ENCODE measurements at regions not wholly inside any gene's neighbourhood (a gene's known extent, or its start where the extent isn't known, plus 50 kb on each side); places are given as distances from the start of the nearest gene placed in this dataset.

- no peak for DNase-seq
These were observed 779.8 kb upstream of the NR2F2 start for GRCh38 chr15:95550702-95551101.

GRCh38 chr15:95556225-95556624, 774.3 kb upstream of the NR2F2 start:
- DNase-seq, result no peak

GRCh38 chr15:95556866-95557225, 773.7 kb upstream of the NR2F2 start:
- no peak for DNase-seq

DNA sequence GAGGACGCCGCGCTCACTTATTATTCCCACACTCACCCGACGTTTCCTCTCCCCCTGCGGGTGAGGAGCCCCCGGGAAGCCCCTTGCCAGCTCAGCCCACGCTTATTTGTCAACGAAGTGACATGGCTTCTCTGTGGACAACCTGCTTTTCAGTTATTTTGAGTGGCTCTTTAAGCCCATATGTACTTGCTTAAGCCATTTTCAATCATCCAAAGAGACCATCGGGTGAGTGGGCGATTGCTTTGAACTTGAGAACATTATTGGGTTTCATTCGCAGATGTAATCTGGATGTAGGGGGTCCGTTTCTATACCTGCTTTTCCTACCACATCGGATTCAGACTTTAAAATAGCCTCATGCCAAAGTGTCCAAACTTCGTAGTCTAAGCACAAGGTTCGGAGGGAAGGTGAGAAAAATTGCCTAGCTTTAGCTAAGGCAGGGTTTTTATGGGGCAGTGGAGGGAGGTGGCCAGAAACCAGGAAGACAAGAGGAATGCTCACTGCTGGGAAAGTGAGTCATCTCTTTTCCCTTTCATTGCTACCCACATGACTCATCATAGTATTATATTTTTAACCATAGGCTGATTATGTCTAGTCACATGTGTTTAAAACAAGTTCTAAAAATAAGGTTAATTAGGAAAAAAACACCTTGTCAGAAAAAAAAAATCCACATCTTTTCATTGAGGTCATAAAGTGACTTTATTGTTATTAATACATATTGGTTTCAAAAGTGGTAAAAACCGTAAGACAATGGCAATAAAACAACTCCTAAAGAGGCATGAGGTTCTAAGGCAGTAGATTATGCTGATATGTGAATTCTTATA, 773.1 kb upstream of the NR2F2 start:
- peak in 1 of 51 donors; percentile 1 for DNase-seq

DNA sequence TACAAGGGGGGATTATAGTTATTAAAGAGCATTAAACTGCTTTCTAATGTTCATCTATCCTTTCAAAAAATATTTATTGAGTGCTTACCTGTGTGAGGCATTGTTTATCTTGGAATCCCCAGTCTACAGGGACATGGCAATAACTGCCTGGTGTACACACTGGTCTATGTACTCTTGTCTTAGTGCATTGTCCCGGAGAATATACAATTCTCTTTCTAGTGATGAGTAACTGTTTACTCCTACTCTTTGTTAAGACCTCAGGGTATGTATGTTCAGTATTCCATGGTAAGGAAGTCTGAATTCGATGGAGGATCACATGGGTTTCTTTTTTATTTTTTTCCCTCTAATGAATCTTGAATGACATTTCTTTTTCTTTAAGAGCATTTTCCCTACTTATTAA, 772.4 kb upstream of the NR2F2 start:
- no peak for DNase-seq

- no peak for DNase-seq
These were observed 771.6 kb upstream of the NR2F2 start for GRCh38 chr15:95558916-95559315.

- DNase-seq, result no peak
These were observed 770.6 kb upstream of the NR2F2 start for GRCh38 chr15:95559875-95560394.

- no peak for DNase-seq
These were observed 769.0 kb upstream of the NR2F2 start for GRCh38 chr15:95561463-95561862.

DNA sequence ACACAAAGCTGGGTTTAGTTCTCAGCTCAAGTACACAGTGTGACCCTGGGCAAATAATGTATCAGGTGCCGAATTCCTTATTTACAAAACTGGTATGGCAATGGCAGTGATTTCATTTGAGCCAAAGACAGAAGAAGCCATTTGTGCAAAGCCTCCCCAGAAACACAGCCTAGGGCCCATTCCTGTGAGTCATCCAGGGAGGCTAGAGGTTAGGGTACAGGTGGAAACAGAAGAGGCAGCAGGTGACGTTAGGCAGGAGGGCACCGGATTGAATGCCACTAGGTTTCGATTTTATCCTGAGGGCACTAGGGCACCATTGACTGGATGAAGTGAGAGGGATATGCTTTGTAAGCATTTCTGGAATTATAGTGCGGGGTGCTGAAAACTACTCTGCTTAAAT, 766.9 kb upstream of the NR2F2 start:
- no peak for DNase-seq

- no peak for DNase-seq
These were observed 765.4 kb upstream of the NR2F2 start for GRCh38 chr15:95565016-95565600.

GRCh38 chr15:95565690-95566089, 764.8 kb upstream of the NR2F2 start:
- no peak for DNase-seq

DNA sequence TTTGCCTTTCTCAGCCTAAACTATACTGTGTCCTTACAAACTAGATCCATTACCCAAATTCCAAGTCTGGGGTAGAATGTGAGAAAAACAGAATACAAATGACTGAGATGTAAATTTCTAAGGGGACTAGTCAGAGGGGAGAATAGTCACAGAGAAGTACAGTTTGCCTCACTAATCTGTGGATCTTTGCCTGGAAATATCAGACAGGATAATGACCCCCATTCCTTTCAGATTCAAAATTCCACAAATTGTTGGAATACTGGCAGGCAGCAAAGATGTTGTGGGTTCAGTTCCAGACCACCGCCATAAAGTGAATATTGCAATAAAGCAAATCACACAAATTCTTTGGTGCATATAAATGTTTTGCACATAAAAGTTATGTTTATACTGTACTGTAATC, 762.8 kb upstream of the NR2F2 start:
- no peak for DNase-seq

DNA sequence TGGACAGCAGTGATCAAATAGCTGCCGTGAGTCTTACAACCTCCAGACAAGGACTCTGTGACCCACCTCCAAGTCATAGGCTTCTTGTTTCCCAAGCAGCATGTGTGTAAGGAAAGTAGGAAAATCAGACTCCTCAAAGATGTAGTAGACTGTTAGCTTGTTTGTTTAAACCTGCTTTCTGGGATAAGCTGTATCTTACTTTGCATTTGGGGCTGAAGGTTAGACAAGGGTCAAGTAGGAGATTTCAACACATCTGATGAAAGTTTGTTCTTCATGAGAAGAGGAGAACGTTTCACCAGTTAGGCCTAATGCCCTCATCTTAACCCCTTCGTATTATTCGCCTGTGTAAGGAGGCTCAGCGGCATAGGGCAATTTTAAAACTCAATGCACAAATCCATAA, 756.4 kb upstream of the NR2F2 start:
- DNase-seq, result no peak

GRCh38 chr15:95577927-95578326, 752.6 kb upstream of the NR2F2 start:
- no peak for DNase-seq

GRCh38 chr15:95580121-95580520, 750.4 kb upstream of the NR2F2 start:
- no peak for DNase-seq

DNA sequence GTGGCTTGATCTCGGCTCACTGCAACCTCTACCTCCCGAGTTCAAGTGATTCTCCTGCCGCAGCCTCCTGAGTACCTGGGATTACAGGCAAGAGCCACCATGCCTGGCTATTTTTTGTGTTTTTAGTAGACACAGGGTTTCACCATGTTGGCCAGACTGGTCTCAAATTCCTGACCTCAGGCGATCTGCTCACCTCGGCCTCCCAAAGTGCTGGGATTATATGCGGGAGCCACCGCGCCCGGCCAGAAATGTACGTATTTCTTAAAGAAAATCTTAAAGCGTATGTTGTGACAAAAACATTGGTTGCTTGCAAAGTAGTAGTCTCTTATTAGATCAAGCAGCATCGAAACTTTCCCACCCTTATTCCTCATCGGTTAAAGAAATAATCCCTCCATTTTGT, 748.9 kb upstream of the NR2F2 start:
- DNase-seq, result no peak

GRCh38 chr15:95584088-95584487, 746.4 kb upstream of the NR2F2 start:
- DNase-seq, result no peak

- no peak for DNase-seq
These were observed 742.4 kb upstream of the NR2F2 start for GRCh38 chr15:95588056-95588455.

GRCh38 chr15:95590533-95591044, 739.9 kb upstream of the NR2F2 start:
- DNase-seq, result peak in 1 of 51 donors; percentile 11

DNA sequence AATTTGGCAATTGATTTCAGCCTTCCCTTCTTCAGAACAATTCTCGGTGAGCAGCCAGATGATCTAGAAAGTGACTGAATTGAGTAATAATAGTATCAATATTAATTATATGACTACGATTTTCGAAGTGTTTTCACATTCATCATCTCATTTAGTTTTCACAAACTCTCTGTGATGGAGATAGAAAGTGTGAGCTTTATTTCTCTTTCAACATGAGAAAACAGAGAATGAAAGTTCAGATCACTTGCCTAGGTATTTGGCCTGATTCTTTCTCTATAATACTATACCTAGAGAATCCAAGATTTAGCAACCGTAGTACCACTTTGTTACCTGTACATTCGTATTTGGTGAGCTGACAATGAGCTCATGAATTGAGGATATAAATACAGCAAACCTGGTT, 739.2 kb upstream of the NR2F2 start:
- DNase-seq, result no peak

DNA sequence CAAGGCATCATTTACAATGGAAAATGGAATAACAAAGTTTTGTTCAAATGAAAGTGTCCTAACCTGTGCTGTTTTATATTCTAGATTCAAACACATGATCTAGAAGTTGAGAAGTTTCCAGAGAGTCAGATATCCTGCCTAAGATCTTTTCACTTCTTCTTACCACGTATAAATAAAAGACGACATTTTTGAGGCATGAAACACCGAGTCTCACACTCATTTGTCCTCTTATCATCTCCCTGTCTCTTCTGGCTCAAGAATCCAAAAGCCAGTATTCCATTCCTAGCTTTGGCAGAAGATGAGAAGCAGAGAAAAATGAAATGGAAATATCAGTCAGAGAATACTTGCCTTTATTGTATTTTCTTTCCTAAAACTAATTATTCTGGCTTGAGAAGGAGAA, 738.6 kb upstream of the NR2F2 start:
- no peak for DNase-seq

- DNase-seq, result no peak
These were observed 736.0 kb upstream of the NR2F2 start for GRCh38 chr15:95594496-95594895.

- no peak for DNase-seq
These were observed 734.7 kb upstream of the NR2F2 start for GRCh38 chr15:95595759-95596158.

Measured in hypothalamus (tissue), 51 donors.